ENCODE measurements at regions not wholly inside any gene's neighbourhood (a gene's known extent, or its start where the extent isn't known, plus 50 kb on each side); places are given as distances from the start of the nearest gene placed in this dataset.

- TF ChIP-seq GATA2 (IDR thresholded peaks at IDR 0.05; ENCODE audit: low read depth, low read length) (no peak), GATA3 (IDR thresholded peaks at IDR 0.05; ENCODE audit: low read depth, low read length) (no peak)
These were observed 137.3 kb upstream of the CWC22 start for GRCh38 chr2:180144338-180144813.
